ENCODE measurements at regions not wholly inside any gene's neighbourhood (a gene's known extent, or its start where the extent isn't known, plus 50 kb on each side); places are given as distances from the start of the nearest gene placed in this dataset.

GRCh38 chr10:3357737-3358136 lies 185.2 kb upstream of the PITRM1 start:
- TF ChIP-seq CTCF (IDR thresholded peaks at IDR 0.05) (no peak), EP300 (IDR thresholded peaks at IDR 0.05) (no peak)
